HG03521 (cell line): ENCODE measurements at regions not wholly inside any gene's neighbourhood (a gene's known extent, or its start where the extent isn't known, plus 50 kb on each side); places are given as distances from the start of the nearest gene placed in this dataset.
"Not testable (repeated sequence)": the region's sequence is repeated elsewhere in the genome, so short reads cannot be mapped to it uniquely, and the experiment has no call there.

Experiments
- ATAC-seq: cut with Tn5 transposase; IDR thresholded peaks from one replicate; pipeline ENCODE4 v1.9.1; 2021; ENCODE audit warnings: mild to moderate bottlenecking, moderate library complexity; ENCODE audit not compliant: unreplicated experiment

- ATAC-seq: not testable (repeated sequence)
Measured at GRCh38 chr2:87311896-87312441, 290.3 kb upstream of the PLGLB1 start.

- ATAC-seq: not testable (repeated sequence)
Measured at GRCh38 chr2:87314622-87315021, 293.0 kb upstream of the PLGLB1 start.

- ATAC-seq: peak; percentile 62
Measured at GRCh38 chr2:87315183-87315902, 293.7 kb upstream of the PLGLB1 start.

- not testable (repeated sequence) for ATAC-seq
Measured at GRCh38 chr2:87317193-87317592, 295.5 kb upstream of the PLGLB1 start.

- not testable (repeated sequence) for ATAC-seq
Measured at GRCh38 chr2:87318814-87319491, 297.3 kb upstream of the PLGLB1 start.

- ATAC-seq: not testable (repeated sequence)
Measured at GRCh38 chr2:87319705-87320104, 298.1 kb upstream of the PLGLB1 start.

- ATAC-seq: not testable (repeated sequence)
Measured at GRCh38 chr2:87321201-87321600, 299.6 kb upstream of the PLGLB1 start.

- not testable (repeated sequence) for ATAC-seq
Measured at GRCh38 chr2:87324335-87325041, 302.8 kb upstream of the PLGLB1 start.

GRCh38 chr2:87325042-87325910, 303.6 kb upstream of the PLGLB1 start:
- not testable (repeated sequence) for ATAC-seq

GRCh38 chr2:87325911-87326294, 304.3 kb upstream of the PLGLB1 start:
- not testable (repeated sequence) for ATAC-seq

GRCh38 chr2:87326754-87327153, 305.1 kb upstream of the PLGLB1 start:
- not testable (repeated sequence) for ATAC-seq

- ATAC-seq: not testable (repeated sequence)
Measured at GRCh38 chr2:87327648-87328371, 306.2 kb upstream of the PLGLB1 start.

- ATAC-seq: not testable (repeated sequence)
Measured at GRCh38 chr2:87329529-87329928, 307.9 kb upstream of the PLGLB1 start.

GRCh38 chr2:87330486-87330885, 308.8 kb upstream of the PLGLB1 start:
- not testable (repeated sequence) for ATAC-seq

- not testable (repeated sequence) for ATAC-seq
Measured at GRCh38 chr2:87331940-87332583, 310.4 kb upstream of the PLGLB1 start.

- not testable (repeated sequence) for ATAC-seq
Measured at GRCh38 chr2:87334888-87335287, 313.2 kb upstream of the PLGLB1 start.

GRCh38 chr2:87338998-87339397, 317.4 kb upstream of the PLGLB1 start:
- not testable (repeated sequence) for ATAC-seq

GRCh38 chr2:87341601-87342014, 320.0 kb upstream of the PLGLB1 start:
- not testable (repeated sequence) for ATAC-seq

GRCh38 chr2:87342175-87342574, 320.5 kb upstream of the PLGLB1 start:
- not testable (repeated sequence) for ATAC-seq
